Heart left ventricle (tissue), 16 donors: ENCODE measurements at regions not wholly inside any gene's neighbourhood (a gene's known extent, or its start where the extent isn't known, plus 50 kb on each side); places are given as distances from the start of the nearest gene placed in this dataset.

Source experiments
- ATAC-seq, 4 donors: fragments of 200-7000 bp; cut with Tn5 transposase; one replicate each; pipeline ENCODE4 v1.9.1; 2020 to 2022; ENCODE audit warnings: moderate library complexity in 4 of 4, mild to moderate bottlenecking in 3 of 4, moderate number of reproducible peaks in 1 of 4
- DNase-seq, 5 donors: peaks; one replicate each; pipeline ENCODE4 v3.0.0-alpha.2; 2020
- H3K27ac ChIP-seq, 12 donors: fragments of 200-600 bp; sonication (generic) in 4 of 12; one replicate each; pipeline versions ENCODE4 v1.5.0 to v1.8.0; 2016 to 2022; ENCODE audit warnings: mild to moderate bottlenecking in 2 of 12
- H3K27me3 ChIP-seq, 9 donors: fragments of 200-600 bp; sonication (generic) in 2 of 9; one replicate each; pipeline versions ENCODE4 v1.5.1 to v1.8.0; 2016 to 2022; ENCODE audit warnings: mild to moderate bottlenecking in 3 of 9
- H3K36me3 ChIP-seq, 9 donors: fragments of 200-600 bp; sonication (generic) in 2 of 9; one replicate each; pipeline versions ENCODE4 v1.5.0 to v1.8.0; 2018 to 2022; ENCODE audit warnings: mild to moderate bottlenecking in 2 of 9
- H3K4me1 ChIP-seq, 12 donors: fragments of 200-600 bp; sonication (generic) in 4 of 12; one replicate each; pipeline versions ENCODE4 v1.5.0 to v1.8.0; 2016 to 2022; ENCODE audit warnings: mild to moderate bottlenecking in 3 of 12
- H3K4me3 ChIP-seq, 12 donors: fragments of 200-600 bp; sonication (generic) in 4 of 12; one replicate each; pipeline versions ENCODE4 v1.5.0 to v1.8.0; 2017 to 2022; ENCODE audit warnings: mild to moderate bottlenecking in 9 of 12, moderate library complexity in 4 of 12
- H3K9me3 ChIP-seq, 12 donors: fragments of 200-600 bp; sonication (generic) in 4 of 12; one replicate each; pipeline versions ENCODE4 v1.5.0 to v1.8.0; 2016 to 2022; ENCODE audit warnings: mild to moderate bottlenecking in 1 of 12
- CTCF ChIP-seq, 12 donors: fragments of 200-600 bp; sonication (generic) in 4 of 12; IDR thresholded peaks; one replicate each; pipeline versions ENCODE4 v1.5.0 to v1.8.0; 2018 to 2022; ENCODE audit warnings: antibody characterized with exemption in 12 of 12, mild to moderate bottlenecking in 5 of 12
- POLR2A ChIP-seq, 2 donors: fragments of 450-650 bp; IDR thresholded peaks; one replicate each; pipeline ENCODE4 v1.6.1; 2017; ENCODE audit warnings: antibody characterized with exemption in 2 of 2, mild to moderate bottlenecking in 2 of 2, moderate library complexity in 2 of 2
- WGBS, 4 donors: extraction: QIAGEN DNeasy Blood & Tissue Kit in 2 of 4; methylation state at CpG; one replicate each; pipeline versions ENCODE4 v1.1.5 to v1.1.7; 2013 to 2018; 5-methylcytosine and 5-hydroxymethylcytosine counted together
- intact Hi-C, 10 donors: fragments of 100-400 bp; cut with DNase I; formaldehyde crosslinking; loops; one replicate each; pipeline versions ENCODE4 v1.11.1 to v1.14.2; 2022
- donor health status: ischemic (EF 13 %, LVEDD 7.1; RV severe dilation, severe dysfunction).
- donor health status: healthy with polysubstance abuse.
- donor health status: DM: no; HTN: yes; CAD: no.
- donor health status: DM: no; HTN: no; CAD: no.
- donor health status: ischemic (EF 25% LVEDD 6.9; RV normal size, moderate dysfunction).
- donor health status: ischemic (EF 25% LVEDD 5.7; RV mildly dilated, moderate dysfunction).
- donor health status: healthy.
- donor health status: DM: yes; HTN: yes; CAD: no.
- donor health status: ischemic (EF 35%, LVEDD 5.7; RV mildly dilated, moderate dysfunction).
- donor health status: nonischemic (EF 11% LVEDD 7.7; RV severe dilation, severe dysfunction).
- donor health status: DM: yes; HTN: yes; CAD: no.
- donor health status: PGD.
- donor health status: ischemic (EF 29% LVEDD 5.4; RV normal size, mild dysfunction).
- donor health status: nonischemic (EF 23%, LVEDD 6.1; RV moderate dilation, normal function).

- no peaks in the 10 kb centered on the region for H3K36me3 ChIP-seq
- intact Hi-C loops, result no loop called here
- TF ChIP-seq CTCF (IDR thresholded peaks at IDR 0.05), result no peak
- TF ChIP-seq POLR2A (IDR thresholded peaks at IDR 0.05), result no peak
- ATAC-seq (no peak), DNase-seq (no peak)
- H3K27ac ChIP-seq, result no peak overlapping the region
- H3K4me3 ChIP-seq, result no peak overlapping the region
- H3K4me1 ChIP-seq, result no peaks in the 10 kb centered on the region
- H3K9me3 ChIP-seq, result no peaks in the 10 kb centered on the region
- no peaks in the 10 kb centered on the region for H3K27me3 ChIP-seq
These were observed 202.0 kb upstream of the SEMA3E start for GRCh38 chr7:83850941-83851340.

GRCh38 chr7:83850125-83850524 is 201.2 kb upstream of the SEMA3E start:
- 73 to 86% (median 84%) methylated on average over 3 of the region's 3 CpGs for WGBS, 4 donors
- no peak overlapping the region for H3K4me3 ChIP-seq

GRCh38 chr7:83849131-83849530 is 200.2 kb upstream of the SEMA3E start:
- no peak for TF ChIP-seq POLR2A (IDR thresholded peaks at IDR 0.05)
- no peak for TF ChIP-seq CTCF (IDR thresholded peaks at IDR 0.05)
- H3K27me3 ChIP-seq, result no peaks in the 10 kb centered on the region
- H3K36me3 ChIP-seq, result no peaks in the 10 kb centered on the region
- no peaks in the 10 kb centered on the region for H3K4me1 ChIP-seq
- ATAC-seq, result no peak
- H3K9me3 ChIP-seq, result peaks cover 0 to 6% (median 0%) of the 10 kb centered on the region in 12 donors
- DNase-seq, result no peak
- H3K4me3 ChIP-seq, result no peak overlapping the region
- intact Hi-C loops, result no loop called here
- 19 to 39% (median 35%) methylated on average over 3 of the region's 3 CpGs for WGBS, 4 donors
- no peak overlapping the region for H3K27ac ChIP-seq

More at GRCh38 chr7:83850125-83850524, 201.2 kb upstream of the SEMA3E start:
- H3K27me3 ChIP-seq, result no peaks in the 10 kb centered on the region
- no peak for ATAC-seq
- no peak for DNase-seq
- no peaks in the 10 kb centered on the region for H3K4me1 ChIP-seq
- no peak overlapping the region for H3K27ac ChIP-seq
- H3K9me3 ChIP-seq, result peaks cover 0 to 6% (median 0%) of the 10 kb centered on the region in 12 donors
- intact Hi-C loops, result no loop called here
- H3K36me3 ChIP-seq, result no peaks in the 10 kb centered on the region
- TF ChIP-seq CTCF (IDR thresholded peaks at IDR 0.05), result no peak
- TF ChIP-seq POLR2A (IDR thresholded peaks at IDR 0.05), result no peak

GRCh38 chr7:83842894-83843293 is 194.0 kb upstream of the SEMA3E start:
- TF ChIP-seq POLR2A (IDR thresholded peaks at IDR 0.05) (no peak), CTCF (IDR thresholded peaks at IDR 0.05) (no peak)
- intact Hi-C loops, result no loop called here
- Histone ChIP-seq H3K27ac (no peak overlapping the region), H3K4me1 (no peaks in the 10 kb centered on the region), H3K9me3 (peaks cover 0 to 6% (median 0%) of the 10 kb centered on the region in 12 donors), H3K4me3 (no peak overlapping the region), H3K27me3 (no peaks in the 10 kb centered on the region), H3K36me3 (no peaks in the 10 kb centered on the region)
- WGBS, 4 donors, result 84 to 95% (median 89%) methylated on average over 6 of the region's 6 CpGs
- DNase-seq (no peak), ATAC-seq (no peak)
